Left lung (tissue), 4 donors: ENCODE measurements at regions not wholly inside any gene's neighbourhood (a gene's known extent, or its start where the extent isn't known, plus 50 kb on each side); places are given as distances from the start of the nearest gene placed in this dataset.

Experiments
- ATAC-seq: fragments of 200-7000 bp; cut with Tn5 transposase; one replicate; pipeline ENCODE4 v1.9.1; 2020; ENCODE audit warnings: moderate library complexity
- DNase-seq, 4 donors: peaks; one replicate each; pipeline ENCODE4 v3.0.0-alpha.2; 2013 to 2020
- H3K27ac ChIP-seq, 2 donors: fragments of 200-600 bp; sonication (generic) in 1 of 2; one replicate each; pipeline versions ENCODE4 v1.5.0 to v1.8.0; 2020 to 2021
- H3K27me3 ChIP-seq, 2 donors: fragments of 200-600 bp; sonication (generic) in 1 of 2; one replicate each; pipeline versions ENCODE4 v1.5.0 to v1.8.0; 2020 to 2021
- H3K36me3 ChIP-seq, 2 donors: fragments of 200-600 bp; sonication (generic) in 1 of 2; one replicate each; pipeline versions ENCODE4 v1.5.0 to v1.8.0; 2020 to 2021
- H3K4me1 ChIP-seq, 2 donors: fragments of 200-600 bp; one replicate each; pipeline ENCODE4 v1.8.0; 2021
- H3K4me3 ChIP-seq, 2 donors: fragments of 200-600 bp; sonication (generic) in 1 of 2; one replicate each; pipeline versions ENCODE4 v1.5.0 to v1.8.0; 2020 to 2021; ENCODE audit warnings: mild to moderate bottlenecking in 1 of 2
- H3K9me3 ChIP-seq, 2 donors: fragments of 200-600 bp; sonication (generic) in 1 of 2; one replicate each; pipeline versions ENCODE4 v1.5.0 to v1.8.0; 2020 to 2021
- CTCF ChIP-seq, 2 donors: fragments of 200-600 bp; sonication (generic) in 1 of 2; IDR thresholded peaks; one replicate each; pipeline versions ENCODE4 v1.5.0 to v1.8.0; 2021; ENCODE audit warnings: antibody characterized with exemption in 2 of 2
- intact Hi-C, 2 donors: fragments of 100-400 bp; cut with DNase I; formaldehyde crosslinking; loops; one replicate each; pipeline versions ENCODE4 v1.11.2 to v1.14.2; 2022
- donor health status: DM: no; HTN: yes; CAD: no.
- donor health status: DM: no; HTN: no; CAD: no.

- DNase-seq (no peak), ATAC-seq (no peak)
- TF ChIP-seq CTCF (IDR thresholded peaks at IDR 0.05): no peak
- peaks cover 10 to 66% of the 10 kb centered on the region in 2 donors for H3K27me3 ChIP-seq
- no peaks in the 10 kb centered on the region for H3K9me3 ChIP-seq
- no peak overlapping the region for H3K4me3 ChIP-seq
- no peak overlapping the region for H3K27ac ChIP-seq
- no peaks in the 10 kb centered on the region for H3K36me3 ChIP-seq
- intact Hi-C loops: no loop called here
- no peaks in the 10 kb centered on the region for H3K4me1 ChIP-seq
These were observed 440.1 kb downstream of the MIAT start for GRCh38 chr22:27097506-27097905.

- no peak overlapping the region for H3K27ac ChIP-seq
- TF ChIP-seq CTCF (IDR thresholded peaks at IDR 0.05): no peak
- no peak overlapping the region for H3K4me3 ChIP-seq
- no peaks in the 10 kb centered on the region for H3K9me3 ChIP-seq
- H3K27me3 ChIP-seq: peaks cover 10 to 71% of the 10 kb centered on the region in 2 donors
- no peaks in the 10 kb centered on the region for H3K36me3 ChIP-seq
- intact Hi-C loops: no loop called here
- no peaks in the 10 kb centered on the region for H3K4me1 ChIP-seq
- DNase-seq (no peak), ATAC-seq (no peak)
These were observed 440.5 kb downstream of the MIAT start for GRCh38 chr22:27097933-27098332.

GRCh38 chr22:27099946-27100722 is 442.7 kb downstream of the MIAT start:
- H3K27me3 ChIP-seq: peaks cover 10 to 58% of the 10 kb centered on the region in 2 donors
- H3K4me1 ChIP-seq: no peaks in the 10 kb centered on the region
- H3K27ac ChIP-seq: no peak overlapping the region
- H3K4me3 ChIP-seq: no peak overlapping the region
- H3K9me3 ChIP-seq: no peaks in the 10 kb centered on the region
- H3K36me3 ChIP-seq: no peaks in the 10 kb centered on the region
- TF ChIP-seq CTCF (IDR thresholded peaks at IDR 0.05): no peak
- DNase-seq (no peak), ATAC-seq (no peak)
- intact Hi-C loops: no loop called here

- no peaks in the 10 kb centered on the region for H3K9me3 ChIP-seq
- intact Hi-C loops: no loop called here
- H3K4me3 ChIP-seq: no peak overlapping the region
- no peak for ATAC-seq
- DNase-seq: no peak
- H3K27ac ChIP-seq: no peak overlapping the region
- peaks cover 10 to 58% of the 10 kb centered on the region in 2 donors for H3K27me3 ChIP-seq
- no peaks in the 10 kb centered on the region for H3K4me1 ChIP-seq
- no peak for TF ChIP-seq CTCF (IDR thresholded peaks at IDR 0.05)
- H3K36me3 ChIP-seq: no peaks in the 10 kb centered on the region
These were observed 443.4 kb downstream of the MIAT start for GRCh38 chr22:27100789-27101188.

- no peaks in the 10 kb centered on the region for H3K36me3 ChIP-seq
- H3K27me3 ChIP-seq: peaks cover 10 to 58% of the 10 kb centered on the region in 2 donors
- DNase-seq: no peak
- no peak for ATAC-seq
- TF ChIP-seq CTCF (IDR thresholded peaks at IDR 0.05): no peak
- H3K4me1 ChIP-seq: no peaks in the 10 kb centered on the region
- H3K9me3 ChIP-seq: no peaks in the 10 kb centered on the region
- H3K27ac ChIP-seq: no peak overlapping the region
- intact Hi-C loops: no loop called here
- H3K4me3 ChIP-seq: no peak overlapping the region
These were observed 443.9 kb downstream of the MIAT start for GRCh38 chr22:27101288-27101687.
